Stimulated activated CD4-positive, alpha-beta T cell treated with anti-CD3 and anti-CD28 coated beads, Interleukin-15, amount 100 ng/mL, for 24 hours (primary cell): ENCODE measurements at regions not wholly inside any gene's neighbourhood (a gene's known extent, or its start where the extent isn't known, plus 50 kb on each side); places are given as distances from the start of the nearest gene placed in this dataset.

Experiments
- DNase-seq: peaks from one replicate; pipeline ENCODE4 v3.0.0-alpha.2; 2020

GRCh38 chr18:53606792-53607191 lies 617.7 kb downstream of the MBD2 start:
- no peak for DNase-seq

GRCh38 chr18:53605198-53605597 lies 619.3 kb downstream of the MBD2 start:
- DNase-seq, result no peak

GRCh38 chr18:53603276-53603675 lies 621.2 kb downstream of the MBD2 start:
- no peak for DNase-seq

- DNase-seq, result no peak
These were observed 623.1 kb downstream of the MBD2 start for GRCh38 chr18:53601344-53601743.

- no peak for DNase-seq
These were observed 637.5 kb downstream of the MBD2 start for GRCh38 chr18:53586923-53587322.
